Mesenchymal stem cell (in vitro differentiated cells and primary cell): ENCODE measurements at regions not wholly inside any gene's neighbourhood (a gene's known extent, or its start where the extent isn't known, plus 50 kb on each side); places are given as distances from the start of the nearest gene placed in this dataset.

Source experiments
- DNase-seq: peaks from one replicate; pipeline ENCODE4 v3.0.0-alpha.2; 2013
- H2AFZ ChIP-seq: one replicate; pipeline ENCODE4 v1.6.1; 2013; ENCODE audit warnings: low read depth, mild to moderate bottlenecking, control low read depth, inconsistent platforms, low read length, moderate library complexity
- H2AK5ac ChIP-seq: 2 replicates; pipeline ENCODE4 v1.6.1; 2013; ENCODE audit warnings: low read length, moderate library complexity, mild to moderate bottlenecking, inconsistent platforms; ENCODE audit not compliant: severe bottlenecking
- H2BK120ac ChIP-seq: one replicate; pipeline ENCODE4 v1.6.1; 2013; ENCODE audit warnings: low read depth, mild to moderate bottlenecking, inconsistent platforms, low read length, moderate library complexity
- H2BK12ac ChIP-seq, 2 experiments: one replicate each; pipeline ENCODE4 v1.6.1; 2013; ENCODE audit warnings: inconsistent platforms in 2 of 2, low read length in 2 of 2, mild to moderate bottlenecking in 2 of 2, moderate library complexity in 2 of 2, control low read depth in 1 of 2
- H2BK15ac ChIP-seq: one replicate; pipeline ENCODE4 v1.6.1; 2013; ENCODE audit warnings: mild to moderate bottlenecking, low read depth, inconsistent platforms; ENCODE audit not compliant: poor library complexity, severe bottlenecking
- H2BK5ac ChIP-seq: 2 replicates; pipeline ENCODE4 v1.6.1; 2013; ENCODE audit warnings: low read depth, mild to moderate bottlenecking, low read length, control low read depth, inconsistent platforms; ENCODE audit not compliant: poor library complexity, severe bottlenecking
- H3K14ac ChIP-seq, 2 experiments: one replicate each; pipeline ENCODE4 v1.6.1; 2013; ENCODE audit warnings: inconsistent platforms in 2 of 2, low read length in 2 of 2, control low read depth in 1 of 2, mild to moderate bottlenecking in 1 of 2, moderate library complexity in 1 of 2
- H3K18ac ChIP-seq, 2 experiments: one replicate each; pipeline ENCODE4 v1.6.1; 2013; ENCODE audit warnings: inconsistent platforms in 2 of 2, low read length in 2 of 2, control low read depth in 1 of 2, low read depth in 1 of 2, mild to moderate bottlenecking in 1 of 2
- H3K23ac ChIP-seq, 2 experiments: one replicate each; pipeline ENCODE4 v1.6.1; 2013; ENCODE audit warnings: inconsistent platforms in 2 of 2, low read length in 2 of 2, mild to moderate bottlenecking in 2 of 2, moderate library complexity in 2 of 2, control low read depth in 1 of 2
- H3K27ac ChIP-seq: 2 replicates; pipeline ENCODE4 v1.5.1; 2013; ENCODE audit warnings: mild to moderate bottlenecking, moderate library complexity, low read length, control low read depth, inconsistent platforms; ENCODE audit not compliant: poor library complexity, severe bottlenecking
- H3K27me3 ChIP-seq, 2 experiments: 2 replicates each; pipeline versions ENCODE4 v1.6.1 to v1.7.0; 2013; ENCODE audit warnings: low read length in 2 of 2, mild to moderate bottlenecking in 2 of 2, moderate library complexity in 2 of 2, control low read depth in 1 of 2, inconsistent platforms in 1 of 2; ENCODE audit not compliant: control insufficient read depth in 1 of 2, insufficient read depth in 1 of 2
- H3K36me3 ChIP-seq, 2 experiments: 2 replicates each; pipeline versions ENCODE4 v1.6.1 to v1.7.0; 2013; ENCODE audit warnings: low read length in 2 of 2, control low read depth in 1 of 2, inconsistent platforms in 1 of 2, low read depth in 1 of 2, mild to moderate bottlenecking in 1 of 2; ENCODE audit not compliant: insufficient read depth in 2 of 2, control insufficient read depth in 1 of 2
- H3K4ac ChIP-seq, 2 experiments: one replicate each; pipeline ENCODE4 v1.6.1; 2013; ENCODE audit warnings: inconsistent platforms in 2 of 2, low read length in 2 of 2, mild to moderate bottlenecking in 2 of 2, moderate library complexity in 2 of 2, control low read depth in 1 of 2, low read depth in 1 of 2
- H3K4me1 ChIP-seq: 2 replicates; pipeline ENCODE4 v1.6.1; 2013; ENCODE audit warnings: low read depth, low read length, control low read depth; ENCODE audit not compliant: control insufficient read depth, insufficient read depth
- H3K4me2 ChIP-seq: 2 replicates; pipeline ENCODE4 v1.6.1; 2013; ENCODE audit warnings: low read length, mild to moderate bottlenecking, inconsistent platforms; ENCODE audit not compliant: poor library complexity, severe bottlenecking
- H3K4me3 ChIP-seq, 2 experiments: 2 replicates each; pipeline versions ENCODE4 v1.5.1 to v1.7.0; 2013; ENCODE audit warnings: low read length in 2 of 2, mild to moderate bottlenecking in 2 of 2, control low read depth in 1 of 2, low read depth in 1 of 2; ENCODE audit not compliant: insufficient read depth in 1 of 2
- H3K79me1 ChIP-seq: replicated peaks from 2 replicates; pipeline ENCODE4 v1.6.1; 2013; ENCODE audit warnings: mild to moderate bottlenecking, control low read depth, low read length, inconsistent platforms; ENCODE audit not compliant: poor library complexity, severe bottlenecking
- H3K9ac ChIP-seq: 2 replicates; pipeline ENCODE4 v1.7.0; 2013; ENCODE audit warnings: mild to moderate bottlenecking, low read length, moderate library complexity
- H3K9me3 ChIP-seq: 2 replicates; pipeline ENCODE4 v1.7.0; 2013; ENCODE audit warnings: mild to moderate bottlenecking, low read length; ENCODE audit not compliant: control insufficient read depth
- H4K8ac ChIP-seq: one replicate; pipeline ENCODE4 v1.6.1; 2013; ENCODE audit warnings: inconsistent platforms, mild to moderate bottlenecking, low read length, moderate library complexity
- H4K91ac ChIP-seq: one replicate; pipeline ENCODE4 v1.6.1; 2013; ENCODE audit warnings: mild to moderate bottlenecking, low read length, inconsistent platforms
- WGBS: methylation state at CpG from one replicate; pipeline ENCODE4 v1.1.7; 2013; ENCODE audit warnings: mixed read lengths; 5-methylcytosine and 5-hydroxymethylcytosine counted together

DNA sequence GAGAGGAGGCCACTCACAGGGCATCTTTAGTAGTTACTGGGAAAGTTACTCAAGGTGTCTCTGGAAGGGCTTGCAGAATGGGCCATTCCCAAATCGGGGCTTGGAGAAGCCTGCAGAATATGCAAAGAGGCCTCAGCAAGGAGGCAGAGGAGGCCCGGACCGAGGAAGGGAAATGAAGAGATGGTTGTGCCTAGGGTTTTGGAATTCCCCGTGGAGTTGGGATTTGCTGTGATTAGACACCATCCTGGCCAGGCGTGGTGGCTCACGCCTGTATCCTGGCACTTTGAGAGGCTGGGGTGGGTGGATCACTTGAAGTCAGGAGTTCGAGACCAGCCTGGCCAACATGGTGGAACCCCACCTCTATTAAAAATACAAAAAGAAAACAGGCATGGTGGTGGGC, 193.0 kb downstream of the IRF8 start:
- Histone ChIP-seq H2BK120ac (no peak overlapping the region), H3K27me3 (peaks cover 0 to 44% of the 10 kb centered on the region in 2 experiments), H4K91ac (no peak overlapping the region), H3K14ac (no peak overlapping the region), H2AFZ (no peak overlapping the region), H4K8ac (peak overlapping the region; percentile 17), H3K36me3 (no peaks in the 10 kb centered on the region), H3K4me1 (no peaks in the 10 kb centered on the region), H3K9me3 (no peaks in the 10 kb centered on the region), H2AK5ac (no peak overlapping the region), H3K9ac (no peak overlapping the region), H3K4ac (no peak overlapping the region), H2BK12ac (no peak overlapping the region), H3K18ac (no peak overlapping the region), H3K27ac (no peak overlapping the region), H2BK15ac (no peak overlapping the region), H3K79me1 (no peaks in the 10 kb centered on the region), H2BK5ac (no peak overlapping the region), H3K23ac (no peak overlapping the region), H3K4me2 (no peak overlapping the region), H3K4me3 (no peak overlapping the region)
- 96% methylated on average over 6 of the region's 7 CpGs for WGBS
- DNase-seq, result no peak

DNA sequence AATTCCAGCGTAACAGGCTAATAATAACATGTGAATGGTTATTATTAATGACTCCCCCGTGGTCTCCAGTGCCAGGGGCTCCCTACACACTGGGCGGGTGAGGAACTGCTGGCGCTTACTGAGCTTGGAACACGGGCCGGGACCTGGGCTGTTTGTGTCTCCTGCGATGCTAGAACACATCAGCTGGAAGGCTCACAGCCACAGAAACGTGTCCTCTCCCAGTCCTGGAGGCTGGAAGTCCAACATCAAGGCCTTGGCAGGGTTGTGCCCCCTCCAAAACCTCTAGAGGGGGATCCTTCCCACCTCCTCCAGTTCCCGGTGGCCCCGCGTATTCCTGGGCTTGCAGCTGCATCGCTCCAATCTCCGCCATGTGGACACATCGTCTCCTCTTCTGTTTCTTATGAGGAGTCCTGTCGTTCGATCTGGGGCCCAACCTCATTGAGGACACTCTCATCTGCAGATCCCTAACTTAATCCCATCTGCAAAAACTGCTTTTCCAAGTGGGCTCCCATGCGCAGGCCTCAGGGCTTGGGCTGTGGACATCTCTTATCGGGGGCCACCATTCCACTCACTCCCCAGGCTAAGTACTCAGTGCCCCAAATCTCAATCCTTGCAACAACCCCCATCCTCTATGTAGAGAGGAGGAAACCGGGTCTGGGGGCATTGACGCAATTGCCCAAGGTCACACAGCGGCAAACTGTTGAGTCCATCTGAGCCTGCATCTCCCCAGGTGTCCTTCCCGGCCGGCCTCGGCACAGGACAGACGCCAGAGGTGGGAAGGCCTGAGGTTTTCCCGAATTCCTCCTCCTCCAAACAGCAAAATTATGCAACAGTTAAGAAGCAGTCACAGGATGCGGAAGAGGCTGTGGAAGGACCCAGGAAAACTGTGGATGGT, 193.9 kb downstream of the IRF8 start:
- H2AFZ ChIP-seq, result no peak overlapping the region
- DNase-seq, result no peak
- 93% methylated on average over 26 of the region's 27 CpGs for WGBS
- H4K8ac ChIP-seq, result no peak overlapping the region
- no peak overlapping the region for H4K91ac ChIP-seq
- H2BK5ac ChIP-seq, result no peak overlapping the region
- H3K79me1 ChIP-seq, result no peaks in the 10 kb centered on the region
- no peak overlapping the region for H2BK15ac ChIP-seq
- H3K4me2 ChIP-seq, result no peak overlapping the region
- H3K27ac ChIP-seq, result no peak overlapping the region
- H3K9me3 ChIP-seq, result no peaks in the 10 kb centered on the region
- H3K4me1 ChIP-seq, result no peaks in the 10 kb centered on the region
- H3K4ac ChIP-seq, result no peak overlapping the region
- peak overlapping the region in 1 of 2 experiments; percentile 51 for H2BK12ac ChIP-seq
- peaks cover 0 to 43% of the 10 kb centered on the region in 2 experiments for H3K27me3 ChIP-seq
- H2AK5ac ChIP-seq, result no peak overlapping the region
- no peak overlapping the region for H3K9ac ChIP-seq
- H3K18ac ChIP-seq, result peak overlapping the region in 1 of 2 experiments; percentile 28
- H3K4me3 ChIP-seq, result no peak overlapping the region
- H2BK120ac ChIP-seq, result no peak overlapping the region
- no peaks in the 10 kb centered on the region for H3K36me3 ChIP-seq
- no peak overlapping the region for H3K14ac ChIP-seq
- H3K23ac ChIP-seq, result no peak overlapping the region

DNA sequence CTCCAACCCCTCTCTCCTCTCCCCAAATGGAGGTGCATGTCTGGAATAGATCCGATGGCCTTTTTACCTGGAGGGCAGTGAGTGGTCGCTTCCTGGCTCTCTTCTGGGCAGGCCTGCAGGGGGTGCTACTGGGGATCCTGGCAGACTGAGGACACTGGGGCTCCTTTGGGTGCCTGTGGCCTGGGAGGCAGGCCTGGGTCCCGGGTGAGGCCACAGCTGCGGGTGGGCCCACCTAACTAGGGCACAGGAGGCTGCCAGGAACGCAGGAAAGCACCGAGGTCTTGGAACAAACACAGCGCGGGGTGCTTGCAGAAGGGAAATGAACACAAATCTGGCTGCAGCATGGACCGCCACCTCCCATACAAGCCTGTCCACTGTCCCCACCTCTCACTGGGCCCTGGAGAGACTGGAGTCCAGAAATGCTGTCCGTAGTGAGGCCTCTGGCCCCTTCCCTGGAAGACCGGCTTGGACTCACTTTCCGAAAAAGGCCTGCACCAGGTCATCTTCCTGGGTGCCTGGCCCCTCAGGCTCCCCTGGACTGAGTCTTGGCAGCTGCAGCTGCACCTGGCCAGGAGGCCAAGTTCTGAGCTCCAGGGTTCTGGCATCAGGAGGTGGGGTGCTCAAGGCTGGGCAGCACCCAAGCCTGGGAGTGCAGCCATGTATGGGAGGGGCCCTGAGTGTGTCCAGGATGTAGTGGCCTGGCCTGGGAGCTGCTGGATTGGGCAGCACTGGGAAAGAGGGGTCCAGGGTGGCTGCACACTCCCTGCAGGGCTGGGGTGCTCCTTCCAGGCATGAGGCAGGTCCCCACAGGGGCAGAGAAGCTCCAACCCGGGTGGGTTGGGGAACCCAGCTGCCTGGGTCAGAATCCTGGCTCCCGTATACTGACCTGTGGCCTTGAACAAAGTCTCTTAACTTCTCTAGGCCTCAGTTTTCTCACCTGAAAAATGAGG, 195.1 kb downstream of the IRF8 start:
- H2BK12ac ChIP-seq, result peak overlapping the region in 1 of 2 experiments; percentile 61
- WGBS, result 83% methylated on average over 14 of the region's 14 CpGs
- no peak overlapping the region for H3K9ac ChIP-seq
- H3K4me1 ChIP-seq, result no peaks in the 10 kb centered on the region
- peak overlapping the region in 1 of 2 experiments; percentile 18 for H3K18ac ChIP-seq
- peak overlapping the region in 1 of 2 experiments; percentile 55 for H3K14ac ChIP-seq
- no peak overlapping the region for H4K8ac ChIP-seq
- H3K79me1 ChIP-seq, result no peaks in the 10 kb centered on the region
- DNase-seq, result no peak
- no peak overlapping the region for H3K4ac ChIP-seq
- H3K4me3 ChIP-seq, result no peak overlapping the region
- no peak overlapping the region for H3K23ac ChIP-seq
- H2AFZ ChIP-seq, result no peak overlapping the region
- H2BK120ac ChIP-seq, result no peak overlapping the region
- no peak overlapping the region for H3K27ac ChIP-seq
- H3K4me2 ChIP-seq, result no peak overlapping the region
- H4K91ac ChIP-seq, result peak overlapping the region; percentile 18
- H2AK5ac ChIP-seq, result no peak overlapping the region
- H2BK15ac ChIP-seq, result no peak overlapping the region
- peaks cover 0 to 44% of the 10 kb centered on the region in 2 experiments for H3K27me3 ChIP-seq
- no peak overlapping the region for H2BK5ac ChIP-seq
- no peaks in the 10 kb centered on the region for H3K9me3 ChIP-seq
- no peaks in the 10 kb centered on the region for H3K36me3 ChIP-seq
